ENCODE measurements at regions not wholly inside any gene's neighbourhood (a gene's known extent, or its start where the extent isn't known, plus 50 kb on each side); places are given as distances from the start of the nearest gene placed in this dataset.

GRCh38 chr11:109165035-109165434 is 257.0 kb upstream of the C11orf87 start:
- DNase-seq (ENCODE audit: low read depth, low spot score), result no peak

DNA sequence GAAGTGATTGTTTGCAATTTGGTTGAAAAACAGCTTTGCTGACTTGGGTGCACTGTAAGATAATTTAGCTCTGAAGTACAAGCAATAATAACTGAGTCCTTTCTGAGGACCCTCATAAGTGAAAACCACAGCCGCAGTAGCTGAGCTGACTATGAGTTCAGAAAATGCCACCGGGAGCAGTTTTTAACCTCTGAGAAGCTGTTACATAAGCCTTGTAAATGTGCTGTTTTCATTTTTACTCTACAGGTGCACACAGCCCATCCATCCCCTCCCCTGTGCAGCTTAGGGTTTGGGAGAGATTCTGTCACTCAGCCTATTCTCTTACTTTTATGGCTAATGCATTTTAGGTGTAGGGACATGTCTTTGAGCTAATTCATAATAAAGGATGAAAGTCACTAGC is 255.5 kb upstream of the C11orf87 start:
- DNase-seq (ENCODE audit: low read depth, low spot score), result no peak

DNA sequence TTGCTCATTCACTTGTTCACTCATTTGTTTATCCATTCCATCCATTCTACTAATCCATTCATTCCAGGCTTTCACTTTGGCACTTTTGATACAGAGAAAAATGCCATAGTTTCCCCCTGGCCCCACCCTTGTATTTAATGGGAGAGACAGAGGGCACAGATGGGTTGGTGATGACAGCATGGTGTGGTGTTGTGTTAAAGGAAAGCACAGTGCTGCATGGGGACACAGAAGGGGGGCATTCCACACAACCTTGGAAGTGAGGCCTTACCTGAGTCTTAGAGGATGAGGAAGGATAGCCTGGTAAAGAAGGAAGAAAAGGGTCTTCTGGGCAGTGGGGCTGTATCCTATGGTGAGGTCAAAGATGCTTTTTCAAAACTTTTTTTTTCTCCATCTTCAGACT is 248.5 kb upstream of the C11orf87 start:
- DNase-seq (ENCODE audit: low read depth, low spot score), result no peak

GRCh38 chr11:109184376-109184775 is 237.6 kb upstream of the C11orf87 start:
- no peak for DNase-seq (ENCODE audit: low read depth, low spot score)

- no peak for DNase-seq (ENCODE audit: low read depth, low spot score)
These were observed 229.1 kb upstream of the C11orf87 start for GRCh38 chr11:109192864-109193263.

DNA sequence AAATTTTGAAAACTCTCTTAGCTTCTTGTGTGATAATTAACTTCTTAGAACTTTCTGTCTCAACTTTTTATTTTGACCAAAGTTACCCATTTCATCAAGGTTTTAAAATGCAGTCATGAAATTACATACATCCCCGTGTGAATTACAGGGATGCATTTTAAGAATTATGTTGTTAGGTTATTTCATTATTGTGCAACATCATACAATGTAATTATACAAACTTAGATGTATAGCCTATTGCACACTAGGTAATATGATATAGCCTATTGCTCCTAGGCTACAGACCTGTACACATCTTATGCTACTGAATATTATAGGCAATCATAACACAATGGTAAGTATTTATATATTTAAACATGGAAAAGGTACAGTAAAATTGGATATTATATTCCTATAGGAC is 228.1 kb upstream of the C11orf87 start:
- DNase-seq (ENCODE audit: low read depth, low spot score), result no peak

DNA sequence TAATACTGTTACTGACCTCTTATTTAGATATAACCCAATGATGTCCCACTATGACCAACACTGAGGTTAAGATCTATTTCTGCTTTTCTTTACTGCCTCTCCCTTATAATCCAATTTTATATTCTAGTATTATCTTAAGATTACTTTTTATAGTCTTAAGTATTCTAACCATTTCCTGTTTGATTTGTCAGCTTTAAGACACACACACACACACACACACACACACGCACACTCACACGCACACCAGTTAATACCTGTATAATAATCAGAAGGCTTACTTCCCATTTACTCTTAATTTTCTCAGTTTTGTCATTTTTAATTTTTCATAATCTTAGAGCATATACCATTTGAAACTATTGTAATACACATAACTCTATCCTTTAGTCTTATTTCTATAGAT is 226.0 kb upstream of the C11orf87 start:
- DNase-seq (ENCODE audit: low read depth, low spot score), result no peak

- DNase-seq (ENCODE audit: low read depth, low spot score), result no peak
These were observed 224.3 kb upstream of the C11orf87 start for GRCh38 chr11:109197656-109198055.

DNA sequence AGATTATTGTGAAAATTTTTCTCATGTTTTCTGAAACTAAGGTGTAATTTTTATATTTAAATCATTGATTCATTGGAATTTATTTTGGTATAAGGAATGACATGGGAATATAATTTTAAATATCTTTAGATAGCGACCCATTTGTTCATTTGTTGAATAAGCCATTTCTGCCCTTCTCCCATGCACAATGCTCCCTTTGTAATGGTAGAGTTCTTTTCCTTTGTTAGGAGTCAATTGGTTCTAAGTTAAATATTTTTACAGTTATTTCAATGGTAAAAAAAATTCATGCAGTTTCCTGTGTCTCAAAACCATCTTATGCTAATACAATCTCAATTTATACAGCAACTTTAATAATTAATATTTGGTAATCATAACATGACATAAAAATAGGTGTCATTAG is 218.8 kb upstream of the C11orf87 start:
- DNase-seq (ENCODE audit: low read depth, low spot score), result no peak

- DNase-seq (ENCODE audit: low read depth, low spot score), result no peak
These were observed 216.7 kb upstream of the C11orf87 start for GRCh38 chr11:109205312-109205711.

DNA sequence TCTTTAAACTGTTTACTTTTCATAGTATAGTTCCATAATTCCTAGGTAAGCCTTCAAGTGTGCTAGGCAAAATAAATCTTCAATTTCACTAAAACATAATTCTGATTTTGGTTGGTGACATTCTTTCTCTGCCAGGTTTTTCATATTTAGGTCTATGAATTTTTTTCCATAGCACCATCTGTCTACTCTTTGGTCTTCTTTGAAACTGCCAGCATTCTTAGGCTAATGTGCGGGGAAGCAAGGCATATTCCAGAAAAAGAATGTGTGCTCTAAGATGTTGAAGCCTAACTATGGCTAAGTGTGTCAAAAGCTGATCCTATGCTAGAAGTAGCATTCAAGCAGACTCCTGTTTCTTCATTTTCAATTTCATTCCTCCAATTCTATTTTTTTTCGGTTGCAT is 213.9 kb upstream of the C11orf87 start:
- no peak for DNase-seq (ENCODE audit: low read depth, low spot score)

- DNase-seq (ENCODE audit: low read depth, low spot score), result no peak
These were observed 212.4 kb upstream of the C11orf87 start for GRCh38 chr11:109209572-109209971.

DNA sequence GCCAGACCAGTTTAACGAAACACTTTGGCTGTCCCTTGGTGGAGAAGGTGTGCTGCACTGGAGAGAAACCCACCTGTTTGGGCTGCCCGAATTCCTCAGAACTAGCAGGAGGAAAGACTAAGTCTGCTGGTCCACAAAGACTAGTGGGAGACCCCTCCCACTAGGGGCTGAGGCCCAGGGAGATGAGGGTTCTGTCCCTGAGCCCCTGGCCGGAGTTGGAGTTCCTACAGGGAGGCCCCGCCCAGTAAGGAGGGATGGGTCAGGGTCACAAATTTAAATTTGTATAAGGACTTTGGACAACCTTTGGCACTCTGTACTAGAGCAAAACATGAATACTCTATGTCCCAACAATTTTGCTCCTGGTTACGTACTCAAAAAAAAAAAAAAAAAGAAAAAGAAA is 200.8 kb upstream of the C11orf87 start:
- DNase-seq (ENCODE audit: low read depth, low spot score), result no peak

- DNase-seq (ENCODE audit: low read depth, low spot score), result no peak
These were observed 199.2 kb upstream of the C11orf87 start for GRCh38 chr11:109222761-109223160.

- no peak for DNase-seq (ENCODE audit: low read depth, low spot score)
These were observed 198.5 kb upstream of the C11orf87 start for GRCh38 chr11:109223451-109223850.

DNA sequence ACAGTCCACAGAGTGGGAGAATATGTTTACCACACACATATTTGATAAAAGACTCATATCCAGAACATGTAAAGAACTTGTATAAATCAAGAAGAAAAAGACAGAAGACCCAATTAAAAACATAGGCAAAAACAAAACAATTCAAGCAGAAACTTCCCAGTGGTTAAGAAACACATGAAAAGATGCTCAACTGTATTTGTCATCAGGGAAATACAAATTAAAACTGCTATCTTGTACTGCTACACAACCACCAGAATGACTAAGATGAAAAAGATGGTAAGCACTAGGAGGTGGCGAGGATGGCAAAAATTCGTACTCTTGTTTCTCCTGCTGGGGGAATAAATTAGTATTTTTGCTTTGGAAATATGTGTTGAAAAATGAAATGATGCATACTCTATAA is 192.3 kb upstream of the C11orf87 start:
- no peak for DNase-seq (ENCODE audit: low read depth, low spot score)

DNA sequence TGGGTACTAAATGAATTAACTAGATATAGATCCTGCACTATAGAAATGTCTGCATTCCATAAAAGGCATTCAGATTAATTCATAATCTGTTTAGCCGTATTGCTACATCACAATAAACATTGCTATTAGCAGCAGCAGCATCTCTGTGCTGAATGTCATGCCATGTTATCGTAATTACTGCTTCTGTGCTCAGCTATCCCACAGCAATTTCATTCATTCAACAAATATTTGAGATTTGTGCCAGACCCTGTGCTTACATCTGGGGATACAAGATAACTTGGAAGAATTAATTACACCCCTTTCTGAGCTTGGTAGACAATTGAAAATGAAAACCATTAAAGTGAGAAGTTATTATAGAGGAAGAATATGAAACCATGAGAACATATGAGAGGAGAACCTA is 185.8 kb upstream of the C11orf87 start:
- no peak for DNase-seq (ENCODE audit: low read depth, low spot score)

GRCh38 chr11:109236696-109237095 is 185.3 kb upstream of the C11orf87 start:
- no peak for DNase-seq (ENCODE audit: low read depth, low spot score)

DNA sequence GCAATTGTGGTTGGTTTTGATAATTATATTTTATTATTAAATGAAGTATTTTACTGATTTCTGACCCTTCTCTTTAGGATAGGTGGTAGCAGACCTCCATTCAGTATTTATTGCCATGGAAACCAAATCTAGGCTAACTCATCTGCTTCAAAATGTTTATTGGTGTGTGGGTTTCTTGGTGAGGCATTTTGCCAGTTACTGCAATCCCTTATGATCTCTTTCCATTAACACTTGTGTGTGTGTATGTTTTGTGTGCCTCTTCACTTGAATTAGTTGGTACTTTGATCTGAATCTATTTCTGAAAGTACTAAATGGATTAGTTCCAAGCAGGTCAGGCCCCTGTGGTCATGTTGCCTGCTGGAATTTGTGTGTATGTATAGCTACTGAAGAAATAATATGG is 184.4 kb upstream of the C11orf87 start:
- DNase-seq (ENCODE audit: low read depth, low spot score), result no peak

DNA sequence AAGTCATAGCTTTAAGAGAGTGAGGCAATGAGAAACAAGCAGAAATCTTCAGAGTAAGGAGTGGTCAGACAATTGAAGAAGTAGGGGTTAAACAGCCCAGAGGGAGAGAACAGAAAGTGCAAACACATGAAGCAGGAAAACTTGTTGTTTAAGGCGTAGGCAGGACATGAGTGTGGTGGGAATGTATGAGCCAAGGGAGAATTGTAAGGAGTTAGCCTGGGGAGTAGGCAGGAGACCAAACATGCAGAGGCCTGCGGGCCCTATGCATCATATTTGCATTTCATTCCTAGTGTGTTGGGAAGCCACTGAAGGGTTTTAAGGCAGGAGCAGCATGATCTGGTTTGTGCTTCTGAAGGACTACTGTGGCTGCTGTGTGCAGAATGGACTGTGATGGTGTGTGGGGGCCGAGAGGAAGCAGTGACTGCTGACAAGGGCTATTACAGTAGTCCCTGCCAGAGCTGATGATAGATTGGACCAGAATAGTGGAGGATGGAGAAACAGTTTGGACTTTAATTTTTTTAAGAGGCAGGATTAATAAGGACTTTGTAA is 179.9 kb upstream of the C11orf87 start:
- DNase-seq (ENCODE audit: low read depth, low spot score), result no peak

- no peak for DNase-seq (ENCODE audit: low read depth, low spot score)
These were observed 174.9 kb upstream of the C11orf87 start for GRCh38 chr11:109247071-109247470.

GRCh38 chr11:109249597-109249996 is 172.4 kb upstream of the C11orf87 start:
- no peak for DNase-seq (ENCODE audit: low read depth, low spot score)

DNA sequence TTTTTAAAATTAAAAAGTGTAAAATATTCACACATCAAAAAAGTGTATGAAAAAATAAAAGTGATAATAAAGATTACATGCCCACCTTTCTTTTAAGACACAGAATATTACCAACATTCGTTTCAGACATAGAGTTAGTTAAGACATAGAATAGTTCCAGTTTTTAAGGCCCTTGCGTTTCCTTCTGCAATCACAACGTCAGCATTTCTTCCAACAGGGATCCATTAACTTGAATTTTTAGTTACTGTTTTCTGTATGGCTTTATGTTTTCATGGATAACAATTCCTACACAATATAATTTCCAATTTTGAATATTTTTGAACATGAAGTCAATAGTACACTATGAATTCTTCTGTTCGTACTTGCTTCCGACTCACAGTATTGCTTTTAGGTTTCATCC is 170.8 kb upstream of the C11orf87 start:
- DNase-seq (ENCODE audit: low read depth, low spot score), result no peak

GRCh38 chr11:109264128-109264527 is 157.9 kb upstream of the C11orf87 start:
- DNase-seq (ENCODE audit: low read depth, low spot score), result no peak
